LHCN-M2 (cell line): ENCODE measurements at regions not wholly inside any gene's neighbourhood (a gene's known extent, or its start where the extent isn't known, plus 50 kb on each side); places are given as distances from the start of the nearest gene placed in this dataset.
A peak's percentile ranks its signal among the peaks of the same experiment; 100 is the strongest.
"Not testable (repeated sequence)": the region's sequence is repeated elsewhere in the genome, so short reads cannot be mapped to it uniquely, and the experiment has no call there.

Experiments
- DNase-seq: peaks from one replicate; pipeline ENCODE4 v3.0.0-alpha.2; 2012; ENCODE audit warnings: low read depth

GRCh38 chr6:6811128-6812009 is 222.8 kb downstream of the LY86 start:
- peak; percentile 47 for DNase-seq

- no peak for DNase-seq
Measured at GRCh38 chr6:6812427-6812826, 223.9 kb downstream of the LY86 start.

- DNase-seq = no peak
Measured at GRCh38 chr6:6815732-6816131, 227.2 kb downstream of the LY86 start.

- no peak for DNase-seq
Measured at GRCh38 chr6:6816716-6817115, 228.2 kb downstream of the LY86 start.

- DNase-seq = no peak
Measured at GRCh38 chr6:6818078-6818639, 229.6 kb downstream of the LY86 start.

GRCh38 chr6:6820641-6821238 is 232.2 kb downstream of the LY86 start:
- DNase-seq = no peak

GRCh38 chr6:6821639-6822261 is 233.2 kb downstream of the LY86 start:
- DNase-seq = no peak

GRCh38 chr6:6823030-6823429 is 234.5 kb downstream of the LY86 start:
- DNase-seq = no peak

GRCh38 chr6:6823568-6824224 is 235.2 kb downstream of the LY86 start:
- DNase-seq = no peak

GRCh38 chr6:6824381-6824780 is 235.9 kb downstream of the LY86 start:
- no peak for DNase-seq

GRCh38 chr6:6825193-6825784 is 236.8 kb downstream of the LY86 start:
- DNase-seq = no peak

GRCh38 chr6:6826095-6826901 is 237.8 kb downstream of the LY86 start:
- DNase-seq = peak; percentile 22

GRCh38 chr6:6826961-6827360 is 238.4 kb downstream of the LY86 start:
- no peak for DNase-seq

GRCh38 chr6:6829872-6830685 is 241.6 kb downstream of the LY86 start:
- DNase-seq = no peak

GRCh38 chr6:6830686-6831063 is 242.2 kb downstream of the LY86 start:
- DNase-seq = not testable (repeated sequence)

GRCh38 chr6:6832439-6832838 is 243.9 kb downstream of the LY86 start:
- no peak for DNase-seq

- DNase-seq = no peak
Measured at GRCh38 chr6:6834356-6835222, 246.1 kb downstream of the LY86 start.

- DNase-seq = no peak
Measured at GRCh38 chr6:6835223-6835503, 246.6 kb downstream of the LY86 start.
